ENCODE measurements at regions not wholly inside any gene's neighbourhood (a gene's known extent, or its start where the extent isn't known, plus 50 kb on each side); places are given as distances from the start of the nearest gene placed in this dataset.

DNA sequence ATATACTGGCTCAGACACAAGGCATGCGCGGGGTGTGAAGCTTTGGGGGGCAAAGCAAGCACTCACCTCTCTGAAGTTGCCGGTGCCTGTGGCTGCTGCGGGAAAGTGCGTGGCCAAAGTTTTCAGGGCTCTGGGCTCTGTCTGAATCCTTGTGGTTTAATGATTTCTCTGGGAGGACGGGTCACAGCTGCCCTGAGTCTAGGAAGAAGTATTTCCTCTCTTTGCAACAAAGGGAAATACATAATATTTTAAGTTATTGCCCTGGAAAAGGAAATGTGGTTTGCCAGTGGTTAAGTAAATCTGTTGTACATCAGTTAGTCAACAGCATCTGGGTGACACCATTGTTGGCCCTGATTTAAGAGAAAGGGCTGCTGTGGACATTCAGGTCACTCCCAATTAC, 56.7 kb upstream of the ZDBF2 start:
- no peak for TF ChIP-seq ZNF514 (tag by site-specific recombination; IDR thresholded peaks at IDR 0.05)
- no peak for TF ChIP-seq ZNF510 (tag by site-specific recombination; IDR thresholded peaks at IDR 0.05; ENCODE audit: insufficient replicate concordance)
- TF ChIP-seq, protein P1, sequence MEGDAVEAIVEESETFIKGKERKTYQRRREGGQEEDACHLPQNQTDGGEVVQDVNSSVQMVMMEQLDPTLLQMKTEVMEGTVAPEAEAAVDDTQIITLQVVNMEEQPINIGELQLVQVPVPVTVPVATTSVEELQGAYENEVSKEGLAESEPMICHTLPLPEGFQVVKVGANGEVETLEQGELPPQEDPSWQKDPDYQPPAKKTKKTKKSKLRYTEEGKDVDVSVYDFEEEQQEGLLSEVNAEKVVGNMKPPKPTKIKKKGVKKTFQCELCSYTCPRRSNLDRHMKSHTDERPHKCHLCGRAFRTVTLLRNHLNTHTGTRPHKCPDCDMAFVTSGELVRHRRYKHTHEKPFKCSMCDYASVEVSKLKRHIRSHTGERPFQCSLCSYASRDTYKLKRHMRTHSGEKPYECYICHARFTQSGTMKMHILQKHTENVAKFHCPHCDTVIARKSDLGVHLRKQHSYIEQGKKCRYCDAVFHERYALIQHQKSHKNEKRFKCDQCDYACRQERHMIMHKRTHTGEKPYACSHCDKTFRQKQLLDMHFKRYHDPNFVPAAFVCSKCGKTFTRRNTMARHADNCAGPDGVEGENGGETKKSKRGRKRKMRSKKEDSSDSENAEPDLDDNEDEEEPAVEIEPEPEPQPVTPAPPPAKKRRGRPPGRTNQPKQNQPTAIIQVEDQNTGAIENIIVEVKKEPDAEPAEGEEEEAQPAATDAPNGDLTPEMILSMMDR (tag by site-specific recombination; IDR thresholded peaks at IDR 0.05): no peak
- no peak for TF ChIP-seq BCL6B (tag by site-specific recombination; IDR thresholded peaks at IDR 0.05)
- TF ChIP-seq ZNF549 (tag by site-specific recombination; IDR thresholded peaks at IDR 0.05): no peak
- TF ChIP-seq, protein P2, sequence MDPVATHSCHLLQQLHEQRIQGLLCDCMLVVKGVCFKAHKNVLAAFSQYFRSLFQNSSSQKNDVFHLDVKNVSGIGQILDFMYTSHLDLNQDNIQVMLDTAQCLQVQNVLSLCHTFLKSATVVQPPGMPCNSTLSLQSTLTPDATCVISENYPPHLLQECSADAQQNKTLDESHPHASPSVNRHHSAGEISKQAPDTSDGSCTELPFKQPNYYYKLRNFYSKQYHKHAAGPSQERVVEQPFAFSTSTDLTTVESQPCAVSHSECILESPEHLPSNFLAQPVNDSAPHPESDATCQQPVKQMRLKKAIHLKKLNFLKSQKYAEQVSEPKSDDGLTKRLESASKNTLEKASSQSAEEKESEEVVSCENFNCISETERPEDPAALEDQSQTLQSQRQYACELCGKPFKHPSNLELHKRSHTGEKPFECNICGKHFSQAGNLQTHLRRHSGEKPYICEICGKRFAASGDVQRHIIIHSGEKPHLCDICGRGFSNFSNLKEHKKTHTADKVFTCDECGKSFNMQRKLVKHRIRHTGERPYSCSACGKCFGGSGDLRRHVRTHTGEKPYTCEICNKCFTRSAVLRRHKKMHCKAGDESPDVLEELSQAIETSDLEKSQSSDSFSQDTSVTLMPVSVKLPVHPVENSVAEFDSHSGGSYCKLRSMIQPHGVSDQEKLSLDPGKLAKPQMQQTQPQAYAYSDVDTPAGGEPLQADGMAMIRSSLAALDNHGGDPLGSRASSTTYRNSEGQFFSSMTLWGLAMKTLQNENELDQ (tag by site-specific recombination; IDR thresholded peaks at IDR 0.05; ENCODE audit: low read depth): no peak
- TF ChIP-seq KLF9 (tag by site-specific recombination; IDR thresholded peaks at IDR 0.05; ENCODE audit: low read depth): no peak
- TF ChIP-seq ZNF747 (tag by site-specific recombination; IDR thresholded peaks at IDR 0.05): no peak
- TF ChIP-seq ZNF211 (tag by site-specific recombination; IDR thresholded peaks at IDR 0.05; ENCODE audit: low read depth): no peak
- TF ChIP-seq ZNF274 (IDR thresholded peaks at IDR 0.05; ENCODE audit: low read length): no peak
- TF ChIP-seq ZNF274 (tag by site-specific recombination; IDR thresholded peaks at IDR 0.05; ENCODE audit: borderline replicate concordance): no peak
- TF ChIP-seq, protein P3, sequence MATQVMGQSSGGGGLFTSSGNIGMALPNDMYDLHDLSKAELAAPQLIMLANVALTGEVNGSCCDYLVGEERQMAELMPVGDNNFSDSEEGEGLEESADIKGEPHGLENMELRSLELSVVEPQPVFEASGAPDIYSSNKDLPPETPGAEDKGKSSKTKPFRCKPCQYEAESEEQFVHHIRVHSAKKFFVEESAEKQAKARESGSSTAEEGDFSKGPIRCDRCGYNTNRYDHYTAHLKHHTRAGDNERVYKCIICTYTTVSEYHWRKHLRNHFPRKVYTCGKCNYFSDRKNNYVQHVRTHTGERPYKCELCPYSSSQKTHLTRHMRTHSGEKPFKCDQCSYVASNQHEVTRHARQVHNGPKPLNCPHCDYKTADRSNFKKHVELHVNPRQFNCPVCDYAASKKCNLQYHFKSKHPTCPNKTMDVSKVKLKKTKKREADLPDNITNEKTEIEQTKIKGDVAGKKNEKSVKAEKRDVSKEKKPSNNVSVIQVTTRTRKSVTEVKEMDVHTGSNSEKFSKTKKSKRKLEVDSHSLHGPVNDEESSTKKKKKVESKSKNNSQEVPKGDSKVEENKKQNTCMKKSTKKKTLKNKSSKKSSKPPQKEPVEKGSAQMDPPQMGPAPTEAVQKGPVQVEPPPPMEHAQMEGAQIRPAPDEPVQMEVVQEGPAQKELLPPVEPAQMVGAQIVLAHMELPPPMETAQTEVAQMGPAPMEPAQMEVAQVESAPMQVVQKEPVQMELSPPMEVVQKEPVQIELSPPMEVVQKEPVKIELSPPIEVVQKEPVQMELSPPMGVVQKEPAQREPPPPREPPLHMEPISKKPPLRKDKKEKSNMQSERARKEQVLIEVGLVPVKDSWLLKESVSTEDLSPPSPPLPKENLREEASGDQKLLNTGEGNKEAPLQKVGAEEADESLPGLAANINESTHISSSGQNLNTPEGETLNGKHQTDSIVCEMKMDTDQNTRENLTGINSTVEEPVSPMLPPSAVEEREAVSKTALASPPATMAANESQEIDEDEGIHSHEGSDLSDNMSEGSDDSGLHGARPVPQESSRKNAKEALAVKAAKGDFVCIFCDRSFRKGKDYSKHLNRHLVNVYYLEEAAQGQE (tag by site-specific recombination; IDR thresholded peaks at IDR 0.05): no peak
